COR-L47 (cell line): ENCODE measurements at regions not wholly inside any gene's neighbourhood (a gene's known extent, or its start where the extent isn't known, plus 50 kb on each side); places are given as distances from the start of the nearest gene placed in this dataset.

Experiments used
- DNase-seq: peaks from one replicate; lab custom pipeline; 2025; lab: John Stamatoyannopoulos, UW

- DNase-seq, result no peak
Observed at GRCh38 chr6:144723431-144723830, 438.3 kb downstream of the UTRN start.

- DNase-seq, result no peak
Observed at GRCh38 chr6:144724818-144725217, 439.7 kb downstream of the UTRN start.

GRCh38 chr6:144725736-144726522 lies 440.8 kb downstream of the UTRN start:
- DNase-seq, result no peak

GRCh38 chr6:144728804-144729203 lies 443.7 kb downstream of the UTRN start:
- DNase-seq, result no peak

GRCh38 chr6:144729502-144729901 lies 444.4 kb downstream of the UTRN start:
- DNase-seq, result no peak

GRCh38 chr6:144730088-144730645 lies 445.0 kb downstream of the UTRN start:
- DNase-seq, result no peak

GRCh38 chr6:144731229-144731628 lies 446.1 kb downstream of the UTRN start:
- DNase-seq, result no peak

- DNase-seq, result no peak
Observed at GRCh38 chr6:144736763-144737162, 451.6 kb downstream of the UTRN start.

- DNase-seq, result no peak
Observed at GRCh38 chr6:144737998-144738397, 452.9 kb downstream of the UTRN start.

GRCh38 chr6:144739873-144740272 lies 454.7 kb downstream of the UTRN start:
- no peak for DNase-seq

GRCh38 chr6:144741659-144742058 lies 456.5 kb downstream of the UTRN start:
- DNase-seq, result no peak

- DNase-seq, result no peak
Observed at GRCh38 chr6:144742779-144743178, 457.6 kb downstream of the UTRN start.

GRCh38 chr6:144744720-144745119 lies 459.6 kb downstream of the UTRN start:
- DNase-seq, result no peak

- peak; percentile 5 for DNase-seq
Observed at GRCh38 chr6:144745439-144745838, 460.3 kb downstream of the UTRN start.

GRCh38 chr6:144746902-144747469 lies 461.9 kb downstream of the UTRN start:
- no peak for DNase-seq

- DNase-seq, result peak; percentile 34
Observed at GRCh38 chr6:144749263-144749662, 464.1 kb downstream of the UTRN start.

- DNase-seq, result no peak
Observed at GRCh38 chr6:144753023-144753705, 468.0 kb downstream of the UTRN start.

GRCh38 chr6:144756469-144756868 lies 471.3 kb downstream of the UTRN start:
- no peak for DNase-seq

- DNase-seq, result no peak
Observed at GRCh38 chr6:144757299-144757698, 472.2 kb downstream of the UTRN start.

GRCh38 chr6:144757730-144758129 lies 472.6 kb downstream of the UTRN start:
- no peak for DNase-seq

- DNase-seq, result no peak
Observed at GRCh38 chr6:144758602-144759001, 473.5 kb downstream of the UTRN start.

- DNase-seq, result no peak
Observed at GRCh38 chr6:144762469-144762868, 477.3 kb downstream of the UTRN start.

GRCh38 chr6:144767051-144767450 lies 481.9 kb downstream of the UTRN start:
- no peak for DNase-seq
